ENCODE measurements at regions not wholly inside any gene's neighbourhood (a gene's known extent, or its start where the extent isn't known, plus 50 kb on each side); places are given as distances from the start of the nearest gene placed in this dataset.

- ChIA-PET CTCF (no interaction called here), POLR2A (no interaction called here)
- DNase-seq (ENCODE audit: extremely low spot score): no peak
- TF ChIP-seq, protein P1, sequence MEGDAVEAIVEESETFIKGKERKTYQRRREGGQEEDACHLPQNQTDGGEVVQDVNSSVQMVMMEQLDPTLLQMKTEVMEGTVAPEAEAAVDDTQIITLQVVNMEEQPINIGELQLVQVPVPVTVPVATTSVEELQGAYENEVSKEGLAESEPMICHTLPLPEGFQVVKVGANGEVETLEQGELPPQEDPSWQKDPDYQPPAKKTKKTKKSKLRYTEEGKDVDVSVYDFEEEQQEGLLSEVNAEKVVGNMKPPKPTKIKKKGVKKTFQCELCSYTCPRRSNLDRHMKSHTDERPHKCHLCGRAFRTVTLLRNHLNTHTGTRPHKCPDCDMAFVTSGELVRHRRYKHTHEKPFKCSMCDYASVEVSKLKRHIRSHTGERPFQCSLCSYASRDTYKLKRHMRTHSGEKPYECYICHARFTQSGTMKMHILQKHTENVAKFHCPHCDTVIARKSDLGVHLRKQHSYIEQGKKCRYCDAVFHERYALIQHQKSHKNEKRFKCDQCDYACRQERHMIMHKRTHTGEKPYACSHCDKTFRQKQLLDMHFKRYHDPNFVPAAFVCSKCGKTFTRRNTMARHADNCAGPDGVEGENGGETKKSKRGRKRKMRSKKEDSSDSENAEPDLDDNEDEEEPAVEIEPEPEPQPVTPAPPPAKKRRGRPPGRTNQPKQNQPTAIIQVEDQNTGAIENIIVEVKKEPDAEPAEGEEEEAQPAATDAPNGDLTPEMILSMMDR (IDR thresholded peaks at IDR 0.05; ENCODE audit: control extremely low read depth, extremely low read depth, low read depth, missing control alignments): no peak
Measured at GRCh38 chr10:118918116-118918515, 111.4 kb upstream of the NANOS1 start.

DNA sequence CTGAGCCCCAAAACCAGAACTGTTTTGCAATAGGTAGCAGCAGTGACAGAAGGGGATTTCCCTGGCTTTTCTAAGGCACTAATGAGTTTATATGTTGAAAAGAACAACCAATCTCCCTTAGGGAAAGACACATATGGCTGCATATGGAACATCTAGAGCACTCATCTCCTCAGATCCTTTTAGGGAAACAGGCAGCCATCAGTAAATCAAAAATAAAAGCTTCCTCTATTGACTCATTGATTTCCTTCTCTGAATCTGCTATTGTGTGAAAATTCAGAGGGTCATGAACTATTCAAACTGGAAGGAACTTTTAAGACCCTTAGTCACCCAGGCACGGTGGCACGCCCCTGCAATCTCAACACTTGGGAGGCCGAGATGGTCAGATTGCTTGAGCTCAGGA is 110.9 kb upstream of the NANOS1 start:
- POLR2A ChIA-PET: no interaction called here
- CTCF ChIA-PET: no interaction called here
- DNase-seq (ENCODE audit: extremely low spot score): no peak
- TF ChIP-seq, protein P1 (IDR thresholded peaks at IDR 0.05; ENCODE audit: control extremely low read depth, extremely low read depth, low read depth, missing control alignments): no peak

DNA sequence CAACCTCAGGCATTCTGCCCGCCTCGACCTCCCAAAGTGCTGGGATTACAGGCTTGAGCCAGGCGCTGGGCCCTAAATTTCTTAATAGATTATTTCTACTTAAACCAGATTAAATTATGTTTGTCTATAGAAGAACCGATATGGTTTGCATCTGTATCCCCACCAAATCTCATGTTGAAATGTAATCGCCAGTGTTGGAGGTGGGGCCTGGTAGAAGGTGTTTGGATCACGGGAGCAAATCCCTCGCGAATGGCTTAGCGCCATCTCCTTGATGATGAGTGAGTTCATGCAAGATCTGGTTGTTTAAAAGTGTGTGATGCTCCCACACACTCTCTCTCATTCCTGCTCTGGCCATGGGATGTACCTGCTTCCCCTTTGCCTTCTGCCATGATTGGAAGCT is 109.3 kb upstream of the NANOS1 start:
- POLR2A ChIA-PET: no interaction called here
- CTCF ChIA-PET: no interaction called here
- TF ChIP-seq, protein P1 (IDR thresholded peaks at IDR 0.05; ENCODE audit: control extremely low read depth, extremely low read depth, low read depth, missing control alignments): no peak
- no peak for DNase-seq (ENCODE audit: extremely low spot score)

GRCh38 chr10:118922226-118922625 is 107.3 kb upstream of the NANOS1 start:
- ChIA-PET POLR2A (no interaction called here), CTCF (no interaction called here)
- TF ChIP-seq, protein P1 (IDR thresholded peaks at IDR 0.05; ENCODE audit: control extremely low read depth, extremely low read depth, low read depth, missing control alignments): no peak
- no peak for DNase-seq (ENCODE audit: extremely low spot score)

DNA sequence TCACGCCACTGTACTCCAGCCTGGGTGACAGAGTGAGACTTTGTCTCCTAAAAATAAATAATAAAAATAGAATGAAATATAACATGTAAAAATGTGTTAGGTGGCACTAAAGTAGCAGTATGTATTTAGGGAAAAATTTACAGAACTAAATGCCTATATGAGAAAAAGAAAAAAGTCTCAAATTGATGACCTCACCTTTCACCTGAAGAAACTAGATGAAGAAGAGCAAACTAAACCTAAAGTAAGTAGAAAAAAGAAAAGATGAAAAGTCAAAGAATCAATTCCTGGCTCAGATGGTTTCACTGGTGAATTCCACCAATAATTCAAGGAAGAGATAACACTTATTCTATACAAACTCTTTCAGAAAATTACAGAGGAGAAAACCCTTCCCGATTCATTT is 106.5 kb upstream of the NANOS1 start:
- ChIA-PET CTCF (no interaction called here), POLR2A (no interaction called here)
- TF ChIP-seq, protein P1 (IDR thresholded peaks at IDR 0.05; ENCODE audit: control extremely low read depth, extremely low read depth, low read depth, missing control alignments): no peak
- no peak for DNase-seq (ENCODE audit: extremely low spot score)

DNA sequence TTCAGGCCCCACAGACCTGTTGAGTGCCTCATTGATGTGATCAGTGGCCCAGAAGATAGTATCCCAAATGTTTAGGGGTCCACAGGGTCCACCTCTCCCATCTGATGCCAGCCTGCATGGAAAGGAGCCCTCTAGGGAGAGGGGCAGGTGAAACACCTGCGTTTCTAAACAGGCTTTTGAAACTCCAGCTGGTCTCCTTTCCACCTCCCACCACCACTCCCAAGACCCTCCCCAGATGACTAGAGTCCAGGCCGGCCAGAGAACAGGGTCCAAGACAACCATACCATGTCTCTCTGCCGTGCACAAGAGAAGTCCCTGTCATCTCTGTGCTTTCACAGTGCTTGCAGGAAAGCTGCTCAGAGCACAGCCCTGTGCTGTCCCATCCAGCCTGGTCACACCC is 105.0 kb upstream of the NANOS1 start:
- ChIA-PET CTCF (no interaction called here), POLR2A (no interaction called here)
- TF ChIP-seq, protein P1 (IDR thresholded peaks at IDR 0.05; ENCODE audit: control extremely low read depth, extremely low read depth, low read depth, missing control alignments): no peak
- no peak for DNase-seq (ENCODE audit: extremely low spot score)

DNA sequence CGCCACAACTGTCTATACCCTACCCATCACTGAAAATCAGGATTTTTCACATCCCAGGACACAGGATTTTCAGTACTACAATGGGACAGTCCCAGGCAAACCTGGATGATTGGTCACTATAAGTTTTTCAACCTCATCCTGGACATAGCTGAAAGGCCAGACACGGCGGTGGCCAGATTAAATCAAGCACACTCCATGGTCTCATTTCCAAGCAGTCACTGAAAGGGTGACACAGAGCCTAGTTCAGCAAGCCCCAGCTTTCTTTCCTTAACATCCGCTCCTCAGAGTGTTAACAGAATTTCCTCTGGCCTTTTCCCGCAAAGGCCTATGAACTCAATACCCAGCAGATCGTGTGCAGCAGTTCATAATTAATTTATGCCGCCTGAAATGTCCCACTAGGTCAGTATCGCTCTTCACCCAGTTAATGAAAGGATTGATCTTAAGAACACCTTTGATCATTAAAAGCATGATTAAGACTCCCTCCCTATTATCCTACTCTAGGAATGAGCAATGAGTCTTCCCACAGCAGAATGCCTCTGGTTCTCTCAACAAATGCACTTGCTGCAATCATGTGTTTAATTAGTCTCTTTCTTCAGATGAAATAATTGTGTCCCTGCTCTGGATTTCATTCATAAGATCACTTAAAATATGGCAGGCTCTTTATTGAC is 104.0 kb upstream of the NANOS1 start:
- DNase-seq (ENCODE audit: extremely low spot score): no peak
- POLR2A ChIA-PET: no interaction called here
- CTCF ChIA-PET: no interaction called here
- TF ChIP-seq, protein P1 (IDR thresholded peaks at IDR 0.05; ENCODE audit: control extremely low read depth, extremely low read depth, low read depth, missing control alignments): no peak

Data from GM10248 (cell line).